Activated CD4-positive, alpha-beta T cell treated with anti-CD3 and anti-CD28 coated beads, Interleukin-2, amount 50 U/mL, for 48 hours (primary cell): ENCODE measurements at regions not wholly inside any gene's neighbourhood (a gene's known extent, or its start where the extent isn't known, plus 50 kb on each side); places are given as distances from the start of the nearest gene placed in this dataset.

ENCODE experiments used
- DNase-seq, 2 experiments: peaks; one replicate each; pipeline ENCODE4 v3.0.0-alpha.2; 2020

DNA sequence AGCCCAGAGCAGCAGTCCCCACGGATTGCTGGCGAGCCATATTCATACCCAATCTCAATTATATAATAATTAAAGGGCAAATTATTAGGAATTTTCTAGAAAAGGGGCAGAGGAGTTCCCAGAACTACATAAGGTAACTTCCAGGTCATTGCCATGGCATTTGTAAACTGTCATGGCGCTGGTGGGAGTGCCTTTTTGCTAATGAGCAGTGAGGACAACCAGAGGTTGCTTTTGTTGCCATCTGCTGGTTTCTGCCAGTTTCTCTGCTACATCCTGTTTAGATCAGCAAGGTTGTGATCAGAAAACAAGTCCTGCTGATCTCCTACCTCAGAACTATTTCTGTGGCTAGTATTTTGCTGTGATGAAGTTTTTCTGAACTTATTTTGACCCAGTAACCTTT is 159.8 kb upstream of the PIEZO2 start:
- DNase-seq = no peak

- no peak for DNase-seq
Measured at GRCh38 chr18:11308499-11308898, 159.1 kb upstream of the PIEZO2 start.

- DNase-seq = no peak
Measured at GRCh38 chr18:11307716-11308115, 158.3 kb upstream of the PIEZO2 start.

- DNase-seq = no peak
Measured at GRCh38 chr18:11305507-11305906, 156.1 kb upstream of the PIEZO2 start.

GRCh38 chr18:11304928-11305327 is 155.6 kb upstream of the PIEZO2 start:
- no peak for DNase-seq

- DNase-seq = no peak
Measured at GRCh38 chr18:11296946-11297345, 147.6 kb upstream of the PIEZO2 start.

DNA sequence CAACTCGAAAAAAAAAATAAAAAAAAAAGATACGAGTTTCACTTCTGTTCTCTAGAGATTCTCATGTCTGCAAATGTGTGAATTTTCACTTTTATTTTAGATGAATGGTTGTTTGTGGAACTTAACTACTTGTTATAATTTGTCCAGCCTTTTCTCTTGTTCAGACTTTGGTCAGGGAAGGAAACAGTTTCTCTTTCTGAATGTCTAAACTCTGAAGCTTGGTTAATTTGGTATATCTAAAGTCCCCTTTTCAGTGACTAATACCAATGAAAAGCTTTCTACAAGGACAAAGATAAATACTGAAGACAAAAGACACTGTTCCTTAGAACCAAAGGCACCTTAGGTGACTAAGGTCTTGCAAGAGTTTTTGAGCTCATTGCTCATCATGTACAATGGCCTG is 144.4 kb upstream of the PIEZO2 start:
- no peak for DNase-seq

- DNase-seq = no peak
Measured at GRCh38 chr18:11290786-11291185, 141.4 kb upstream of the PIEZO2 start.

- DNase-seq = no peak
Measured at GRCh38 chr18:11289248-11289647, 139.9 kb upstream of the PIEZO2 start.

GRCh38 chr18:11288401-11288800 is 139.0 kb upstream of the PIEZO2 start:
- DNase-seq = no peak

DNA sequence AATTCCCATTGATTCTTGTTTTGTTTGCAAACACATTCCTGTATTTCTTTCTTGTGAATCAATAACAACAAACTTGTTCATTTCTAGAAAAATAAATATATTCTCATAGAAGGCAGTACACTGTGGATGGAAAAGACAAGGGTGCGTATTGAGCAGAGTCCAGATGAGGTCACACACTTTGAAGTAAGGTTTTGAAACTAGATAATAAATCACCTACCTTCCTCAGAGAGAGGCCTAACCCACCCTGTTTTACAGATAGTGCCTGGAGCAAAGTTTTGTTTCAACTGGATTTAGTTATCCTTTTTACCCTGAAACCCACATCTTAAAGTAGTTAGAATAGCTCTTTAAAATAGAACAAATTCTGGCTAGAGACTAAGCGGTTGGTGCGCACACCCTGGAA is 137.1 kb upstream of the PIEZO2 start:
- no peak for DNase-seq

- no peak for DNase-seq
Measured at GRCh38 chr18:11284811-11285210, 135.4 kb upstream of the PIEZO2 start.

- no peak for DNase-seq
Measured at GRCh38 chr18:11284349-11284748, 135.0 kb upstream of the PIEZO2 start.

DNA sequence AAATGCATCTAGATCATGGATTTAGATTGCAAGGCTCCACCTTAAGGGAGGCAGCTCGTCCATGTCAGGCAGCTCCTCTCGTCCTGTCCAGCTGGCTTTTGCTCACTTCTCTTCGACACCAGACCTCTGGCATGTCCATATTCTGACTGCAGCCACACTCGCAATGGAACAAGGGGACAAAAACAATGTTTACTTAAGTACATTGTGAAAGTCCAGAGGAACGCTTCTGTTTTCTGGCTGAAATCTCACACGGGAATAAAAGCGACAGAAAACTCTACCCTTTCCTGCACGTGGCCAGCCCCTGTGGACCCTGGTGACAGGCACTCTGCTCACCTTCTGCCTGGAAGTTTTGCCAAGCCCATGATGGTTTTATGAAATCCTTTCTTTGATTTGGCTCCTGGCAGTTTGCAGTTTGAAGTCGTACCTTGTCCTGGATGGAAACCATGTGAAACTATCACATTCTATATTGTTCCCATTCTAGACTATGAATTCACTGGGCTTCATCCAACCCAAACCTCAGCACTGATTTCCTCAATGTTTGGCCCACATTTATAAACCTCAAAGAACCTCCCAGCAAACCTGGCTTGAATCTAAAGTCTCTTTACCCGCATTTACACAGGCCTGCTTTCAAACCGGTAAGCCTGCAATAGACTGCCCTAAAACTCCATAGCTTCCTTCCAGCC is 134.3 kb upstream of the PIEZO2 start:
- DNase-seq = no peak

GRCh38 chr18:11279461-11279860 is 130.1 kb upstream of the PIEZO2 start:
- DNase-seq = no peak

DNA sequence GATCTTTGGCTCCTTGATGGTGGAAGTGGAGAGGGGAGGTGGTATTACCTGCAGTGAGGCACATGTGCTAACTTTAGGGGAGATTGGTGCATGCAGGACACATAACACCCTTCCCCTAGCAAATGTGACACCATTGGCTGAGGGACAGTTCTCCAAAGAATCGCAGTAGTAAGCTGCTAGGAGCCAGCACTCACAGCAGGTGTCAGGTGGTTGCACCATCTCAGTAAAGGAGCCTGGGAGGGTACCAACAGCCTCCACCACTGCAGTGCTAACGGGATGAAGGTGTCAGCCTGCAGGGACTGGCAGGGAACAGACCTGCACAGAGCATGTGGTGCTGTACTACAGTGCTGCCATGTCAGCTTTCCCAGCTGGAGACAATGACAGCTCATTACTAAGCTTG is 127.3 kb upstream of the PIEZO2 start:
- DNase-seq = no peak

DNA sequence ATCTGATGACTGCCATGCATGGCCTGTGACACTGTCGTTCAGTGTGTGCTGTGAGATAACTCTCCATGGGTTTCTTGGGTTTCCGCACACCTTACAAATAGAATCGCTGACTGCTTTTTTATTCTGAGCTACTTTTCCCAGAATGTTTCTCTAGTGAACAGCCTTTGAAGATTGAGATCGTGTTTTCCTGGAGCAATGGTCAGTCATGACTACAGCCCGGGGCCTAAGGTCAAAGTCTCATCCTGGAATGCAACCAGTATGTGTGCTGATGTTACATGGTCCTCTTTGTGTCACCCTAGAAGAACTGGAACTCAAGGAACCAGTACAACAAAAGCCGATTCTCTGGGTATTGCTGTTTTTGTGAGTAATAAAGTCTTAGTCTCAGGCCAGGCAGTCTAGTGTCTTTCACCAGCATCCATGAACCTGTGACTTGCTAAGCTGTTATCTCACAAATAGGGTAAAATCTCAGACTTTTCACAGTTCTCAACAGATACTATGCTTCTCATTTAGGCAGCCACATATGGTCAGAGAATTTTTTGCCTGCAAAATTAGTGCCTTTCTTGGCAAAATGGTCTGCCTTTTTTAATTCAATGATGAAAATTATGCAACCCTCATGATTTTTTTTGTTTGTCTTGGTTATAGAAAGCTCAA is 124.9 kb upstream of the PIEZO2 start:
- DNase-seq = no peak

- no peak for DNase-seq
Measured at GRCh38 chr18:11272516-11272915, 123.1 kb upstream of the PIEZO2 start.

DNA sequence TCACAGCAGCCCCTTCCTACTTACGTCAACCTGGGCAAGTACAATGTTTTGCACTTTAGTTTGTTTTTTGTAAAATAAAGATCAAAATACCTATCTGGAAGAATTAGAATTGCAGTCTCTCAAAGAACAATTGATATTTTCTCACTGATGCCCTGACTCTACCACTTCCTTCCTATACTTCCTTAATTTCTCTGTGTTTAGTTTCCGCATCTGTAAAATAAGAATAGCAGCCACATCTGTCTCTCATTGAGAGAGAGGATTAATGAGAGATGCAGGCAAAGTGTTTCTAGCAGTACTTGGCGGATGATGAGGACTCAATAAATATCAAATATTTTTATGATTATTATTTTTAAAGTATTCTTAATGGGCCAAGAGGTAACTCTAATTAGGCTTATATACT is 122.6 kb upstream of the PIEZO2 start:
- DNase-seq = no peak

- DNase-seq = no peak
Measured at GRCh38 chr18:11269257-11269656, 119.9 kb upstream of the PIEZO2 start.

GRCh38 chr18:11268741-11269233 is 119.4 kb upstream of the PIEZO2 start:
- no peak for DNase-seq

GRCh38 chr18:11268153-11268552 is 118.8 kb upstream of the PIEZO2 start:
- no peak for DNase-seq

GRCh38 chr18:11266781-11267480 is 117.6 kb upstream of the PIEZO2 start:
- no peak for DNase-seq

- DNase-seq = no peak
Measured at GRCh38 chr18:11261486-11261885, 112.1 kb upstream of the PIEZO2 start.
